ENCODE measurements at regions not wholly inside any gene's neighbourhood (a gene's known extent, or its start where the extent isn't known, plus 50 kb on each side); places are given as distances from the start of the nearest gene placed in this dataset.

DNA sequence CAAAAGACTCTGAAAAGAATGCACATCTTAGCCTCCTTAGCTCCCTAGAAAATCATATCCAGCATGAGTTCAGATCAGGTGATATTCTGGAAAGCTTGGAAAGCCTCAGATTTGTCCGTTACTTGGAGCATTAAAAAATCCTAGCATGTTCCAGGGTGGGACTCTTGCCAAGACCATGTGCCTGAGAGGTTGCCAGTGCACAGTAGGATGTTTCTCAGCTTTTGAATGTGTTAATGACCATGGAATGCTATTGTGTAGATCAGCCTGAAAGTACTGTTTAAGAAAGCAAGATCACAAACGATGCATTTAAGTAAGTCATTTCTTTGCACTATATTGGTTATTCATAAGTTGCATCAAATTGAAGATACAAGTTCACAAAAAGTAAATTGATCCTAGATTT is 230.5 kb downstream of the ETNK1 start:
- TF ChIP-seq CTCF (IDR thresholded peaks at IDR 0.05; ENCODE audit: low read depth, low read length) (no peak), EZH2phosphoT487 (IDR thresholded peaks at IDR 0.05; ENCODE audit: low read depth) (no peak)
